ENCODE measurements at regions not wholly inside any gene's neighbourhood (a gene's known extent, or its start where the extent isn't known, plus 50 kb on each side); places are given as distances from the start of the nearest gene placed in this dataset.

GRCh38 chr11:116134450-116134849 is 630.2 kb upstream of the CADM1 start:
- H3K4me3 ChIP-seq (replicated peaks in 1 of 4; ENCODE audit: control extremely low read depth in 1 of 4, insufficient read depth in 1 of 4, low read depth in 3 of 4, low read length in 4 of 4) = no peak overlapping the region
- no peaks in the 10 kb centered on the region for H3K9me3 ChIP-seq (ENCODE audit: control insufficient read depth, insufficient read depth, low read depth, low read length)
- no peaks in the 10 kb centered on the region for H4K20me1 ChIP-seq (ENCODE audit: control insufficient read depth, extremely low read depth, insufficient read depth, low read length)
- H3K4me2 ChIP-seq (ENCODE audit: extremely low read depth, insufficient read depth, low read length) = no peak overlapping the region
- no peak overlapping the region for H3K27ac ChIP-seq (ENCODE audit: insufficient read depth, low read length)
- DNase-seq (ENCODE audit: low read depth in 2 of 2) = no peak
- no peak for TF ChIP-seq EZH2 (IDR thresholded peaks at IDR 0.05; ENCODE audit: low read length, missing control alignments)
- TF ChIP-seq, protein P1, sequence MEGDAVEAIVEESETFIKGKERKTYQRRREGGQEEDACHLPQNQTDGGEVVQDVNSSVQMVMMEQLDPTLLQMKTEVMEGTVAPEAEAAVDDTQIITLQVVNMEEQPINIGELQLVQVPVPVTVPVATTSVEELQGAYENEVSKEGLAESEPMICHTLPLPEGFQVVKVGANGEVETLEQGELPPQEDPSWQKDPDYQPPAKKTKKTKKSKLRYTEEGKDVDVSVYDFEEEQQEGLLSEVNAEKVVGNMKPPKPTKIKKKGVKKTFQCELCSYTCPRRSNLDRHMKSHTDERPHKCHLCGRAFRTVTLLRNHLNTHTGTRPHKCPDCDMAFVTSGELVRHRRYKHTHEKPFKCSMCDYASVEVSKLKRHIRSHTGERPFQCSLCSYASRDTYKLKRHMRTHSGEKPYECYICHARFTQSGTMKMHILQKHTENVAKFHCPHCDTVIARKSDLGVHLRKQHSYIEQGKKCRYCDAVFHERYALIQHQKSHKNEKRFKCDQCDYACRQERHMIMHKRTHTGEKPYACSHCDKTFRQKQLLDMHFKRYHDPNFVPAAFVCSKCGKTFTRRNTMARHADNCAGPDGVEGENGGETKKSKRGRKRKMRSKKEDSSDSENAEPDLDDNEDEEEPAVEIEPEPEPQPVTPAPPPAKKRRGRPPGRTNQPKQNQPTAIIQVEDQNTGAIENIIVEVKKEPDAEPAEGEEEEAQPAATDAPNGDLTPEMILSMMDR (conservative IDR thresholded peaks at IDR 0.05 in 1 of 2, IDR thresholded peaks at IDR 0.05 in 1 of 2; ENCODE audit: low read depth in 1 of 2, low read length in 2 of 2) = no peak
- no peaks in the 10 kb centered on the region for H3K36me3 ChIP-seq (ENCODE audit: control insufficient read depth, insufficient read depth, low read length)
- H3K4me1 ChIP-seq (ENCODE audit: control insufficient read depth, extremely low read depth, insufficient read depth, low read length) = no peaks in the 10 kb centered on the region
- H3K79me2 ChIP-seq (ENCODE audit: control insufficient read depth, insufficient read depth, low read length) = no peaks in the 10 kb centered on the region
- H3K9ac ChIP-seq (ENCODE audit: insufficient read depth, low read length) = no peak overlapping the region
- H3K27me3 ChIP-seq (ENCODE audit: control insufficient read depth, insufficient read depth, low read length) = no peaks in the 10 kb centered on the region
- H2AFZ ChIP-seq (ENCODE audit: low read length) = no peak overlapping the region

DNA sequence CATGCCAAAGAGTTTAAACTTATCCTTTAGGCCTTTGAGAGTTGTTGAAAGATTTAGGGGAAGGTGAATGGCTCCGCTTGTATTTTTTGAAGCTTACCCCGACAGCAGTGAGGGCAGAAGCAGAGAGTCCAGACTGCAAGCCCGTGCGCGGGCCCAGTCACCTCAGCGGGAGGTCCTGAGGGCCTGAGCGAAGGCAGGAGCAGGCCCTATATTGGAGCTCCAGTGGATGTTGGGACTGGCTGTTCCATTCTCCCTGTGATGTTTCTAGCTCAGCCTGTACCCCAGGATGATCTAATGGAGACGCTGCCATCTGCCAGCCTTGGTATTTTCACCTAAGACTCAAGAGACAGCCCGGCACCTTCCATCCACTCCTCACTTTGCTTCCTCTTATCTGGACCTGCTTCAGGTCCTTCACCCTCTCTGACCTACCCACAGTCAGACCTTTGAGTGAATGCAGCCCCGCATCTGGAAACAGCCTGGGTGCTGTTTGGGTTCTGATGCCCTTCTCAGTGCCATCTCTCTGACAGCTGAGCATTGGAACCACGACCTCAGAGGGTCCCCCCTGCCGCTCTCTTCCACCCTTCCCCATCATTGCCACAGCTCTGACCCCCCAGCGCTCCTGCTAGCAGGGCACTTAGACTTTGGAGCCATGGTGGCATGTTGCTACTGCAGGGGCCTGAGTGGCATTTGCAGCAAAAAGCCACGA is 628.2 kb upstream of the CADM1 start:
- Histone ChIP-seq H4K20me1 (ENCODE audit: control insufficient read depth, extremely low read depth, insufficient read depth, low read length) (no peaks in the 10 kb centered on the region), H3K36me3 (ENCODE audit: control insufficient read depth, insufficient read depth, low read length) (no peaks in the 10 kb centered on the region), H3K79me2 (ENCODE audit: control insufficient read depth, insufficient read depth, low read length) (no peaks in the 10 kb centered on the region), H3K4me3 (replicated peaks in 1 of 4; ENCODE audit: control extremely low read depth in 1 of 4, insufficient read depth in 1 of 4, low read depth in 3 of 4, low read length in 4 of 4) (no peak overlapping the region), H3K27ac (ENCODE audit: insufficient read depth, low read length) (no peak overlapping the region), H3K4me2 (ENCODE audit: extremely low read depth, insufficient read depth, low read length) (no peak overlapping the region), H3K9me3 (ENCODE audit: control insufficient read depth, insufficient read depth, low read depth, low read length) (no peaks in the 10 kb centered on the region), H3K9ac (ENCODE audit: insufficient read depth, low read length) (no peak overlapping the region), H2AFZ (ENCODE audit: low read length) (no peak overlapping the region), H3K27me3 (ENCODE audit: control insufficient read depth, insufficient read depth, low read length) (no peaks in the 10 kb centered on the region), H3K4me1 (ENCODE audit: control insufficient read depth, extremely low read depth, insufficient read depth, low read length) (no peaks in the 10 kb centered on the region)
- no peak for DNase-seq (ENCODE audit: low read depth in 2 of 2)
- TF ChIP-seq, protein P1 (conservative IDR thresholded peaks at IDR 0.05 in 1 of 2, IDR thresholded peaks at IDR 0.05 in 1 of 2; ENCODE audit: low read depth in 1 of 2, low read length in 2 of 2) = no peak
- TF ChIP-seq EZH2 (IDR thresholded peaks at IDR 0.05; ENCODE audit: low read length, missing control alignments) = no peak

DNA sequence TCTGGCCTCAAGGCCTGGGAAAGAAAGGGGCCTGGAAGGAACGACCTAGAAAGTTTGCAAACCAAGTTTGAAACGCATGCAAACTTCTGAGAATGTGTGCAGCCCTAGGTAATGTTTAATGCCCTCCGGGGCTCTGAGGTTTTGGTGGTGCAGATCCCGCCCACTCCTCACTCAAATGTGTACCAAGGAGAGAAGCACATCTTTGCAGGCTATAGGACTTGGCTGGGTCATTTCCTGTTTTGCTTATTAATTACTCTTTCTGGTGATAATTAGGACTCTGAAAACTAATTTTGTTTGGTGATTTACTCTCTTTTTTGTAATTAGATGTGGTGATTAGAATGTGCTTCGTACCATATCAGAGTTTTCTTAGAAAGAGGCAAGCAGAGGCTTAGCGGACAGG is 625.9 kb upstream of the CADM1 start:
- Histone ChIP-seq H3K27me3 (ENCODE audit: control insufficient read depth, insufficient read depth, low read length) (no peaks in the 10 kb centered on the region), H3K4me2 (ENCODE audit: extremely low read depth, insufficient read depth, low read length) (no peak overlapping the region), H3K36me3 (ENCODE audit: control insufficient read depth, insufficient read depth, low read length) (no peaks in the 10 kb centered on the region)

More for the DNA sequence above, 625.9 kb upstream of the CADM1 start:
- H3K9me3 ChIP-seq (ENCODE audit: control insufficient read depth, insufficient read depth, low read depth, low read length) = no peaks in the 10 kb centered on the region
- no peaks in the 10 kb centered on the region for H4K20me1 ChIP-seq (ENCODE audit: control insufficient read depth, extremely low read depth, insufficient read depth, low read length)
- H3K79me2 ChIP-seq (ENCODE audit: control insufficient read depth, insufficient read depth, low read length) = no peaks in the 10 kb centered on the region
- no peak for TF ChIP-seq EZH2 (IDR thresholded peaks at IDR 0.05; ENCODE audit: low read length, missing control alignments)
- TF ChIP-seq, protein P1 (conservative IDR thresholded peaks at IDR 0.05 in 1 of 2, IDR thresholded peaks at IDR 0.05 in 1 of 2; ENCODE audit: low read depth in 1 of 2, low read length in 2 of 2) = no peak
- H3K27ac ChIP-seq (ENCODE audit: insufficient read depth, low read length) = no peak overlapping the region
- H3K9ac ChIP-seq (ENCODE audit: insufficient read depth, low read length) = no peak overlapping the region
- no peak overlapping the region for H3K4me3 ChIP-seq (replicated peaks in 1 of 4; ENCODE audit: control extremely low read depth in 1 of 4, insufficient read depth in 1 of 4, low read depth in 3 of 4, low read length in 4 of 4)
- no peak overlapping the region for H2AFZ ChIP-seq (ENCODE audit: low read length)
- no peak for DNase-seq (ENCODE audit: low read depth in 2 of 2)
- no peaks in the 10 kb centered on the region for H3K4me1 ChIP-seq (ENCODE audit: control insufficient read depth, extremely low read depth, insufficient read depth, low read length)
